ENCODE measurements at regions not wholly inside any gene's neighbourhood (a gene's known extent, or its start where the extent isn't known, plus 50 kb on each side); places are given as distances from the start of the nearest gene placed in this dataset.

DNA sequence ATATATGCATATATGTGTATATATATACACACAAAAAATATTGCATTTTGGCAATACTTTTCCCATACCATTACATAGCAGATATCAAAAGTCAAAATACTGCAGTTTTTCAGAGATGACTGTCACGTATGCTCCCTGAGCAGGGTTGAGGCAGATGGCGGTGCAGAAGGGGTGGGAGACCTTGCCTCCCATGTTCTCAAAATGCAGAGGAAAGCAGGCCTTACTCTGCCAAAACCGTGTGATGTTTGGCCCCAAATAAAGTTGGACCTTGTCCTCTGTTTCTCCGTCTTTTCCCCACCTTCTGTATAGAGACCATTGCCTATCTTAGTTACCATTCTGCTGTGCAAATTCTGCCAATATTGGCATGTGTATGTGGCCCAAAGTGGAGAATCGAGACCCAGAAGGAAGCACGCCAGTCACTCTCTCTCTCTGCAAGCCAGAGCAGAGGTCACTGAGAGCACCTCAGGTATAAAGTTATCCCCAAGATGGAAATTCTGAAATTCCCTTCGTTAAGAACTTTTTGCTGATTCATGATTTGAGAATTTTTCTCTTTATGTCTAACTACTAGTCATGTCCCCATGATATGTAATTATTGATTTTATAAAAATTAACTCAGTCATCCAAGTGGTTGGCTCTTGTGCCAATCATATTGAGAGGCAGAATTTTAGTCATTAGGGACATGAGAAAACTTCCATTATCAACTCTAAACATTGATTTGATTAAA, 898.8 kb downstream of the EPHA4 start:
- no peak for DNase-seq

DNA sequence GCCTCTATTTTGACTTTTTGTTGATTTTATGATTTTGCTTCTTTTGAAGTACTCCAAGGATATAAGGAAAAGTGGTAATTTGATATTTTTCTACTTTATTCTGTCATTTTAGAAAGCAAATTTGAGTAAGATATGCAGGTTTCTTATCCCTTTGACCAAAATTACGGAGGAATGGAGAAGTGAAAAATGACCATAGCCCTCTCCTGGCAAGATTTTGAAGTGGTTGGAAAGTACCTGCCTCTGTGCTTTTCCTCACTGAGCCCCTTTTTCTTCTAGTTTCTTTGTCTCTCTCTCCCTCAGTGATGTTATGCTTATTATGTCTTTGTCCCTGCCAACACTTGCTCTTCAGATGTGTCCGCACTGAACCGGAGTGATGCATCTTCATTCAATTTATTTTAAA, 898.1 kb downstream of the EPHA4 start:
- no peak for DNase-seq

DNA sequence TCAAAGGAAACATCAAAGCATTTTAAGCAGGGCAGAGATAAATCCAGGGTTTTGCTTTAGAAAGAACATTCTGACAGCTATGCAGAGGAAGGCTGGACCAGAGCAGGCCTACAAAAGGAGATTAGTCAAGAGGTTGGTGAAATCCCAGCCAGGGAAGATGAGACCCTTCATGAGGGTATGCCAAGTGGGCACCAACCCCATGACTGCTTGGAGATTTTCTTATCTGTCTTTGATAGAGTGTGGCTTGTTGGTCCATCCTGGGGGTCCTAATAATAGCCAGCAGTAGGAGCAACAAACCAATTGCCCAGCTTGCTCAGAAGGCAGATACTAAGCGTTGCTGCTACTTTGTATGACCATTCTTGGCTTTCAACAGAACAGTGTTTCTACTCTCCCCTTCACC, 895.4 kb downstream of the EPHA4 start:
- DNase-seq: no peak

DNA sequence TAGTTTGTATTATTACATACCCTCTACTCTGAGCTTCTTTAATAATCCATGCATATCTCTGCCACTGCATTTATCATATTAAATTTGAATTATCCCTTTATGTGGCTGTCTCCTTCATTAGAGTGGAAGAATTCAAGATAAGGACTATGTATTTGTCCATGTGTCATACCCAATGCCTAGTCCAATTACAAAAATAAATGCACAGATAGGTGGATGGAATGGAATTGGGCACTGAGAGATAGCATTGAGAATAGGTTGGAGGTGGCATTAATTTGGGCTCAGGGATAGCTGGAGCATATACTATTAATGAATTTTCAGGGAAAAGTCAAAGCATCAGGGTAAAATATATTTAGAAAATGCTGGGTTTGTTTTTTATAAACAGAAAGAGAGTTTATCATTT, 893.2 kb downstream of the EPHA4 start:
- DNase-seq: no peak

DNA sequence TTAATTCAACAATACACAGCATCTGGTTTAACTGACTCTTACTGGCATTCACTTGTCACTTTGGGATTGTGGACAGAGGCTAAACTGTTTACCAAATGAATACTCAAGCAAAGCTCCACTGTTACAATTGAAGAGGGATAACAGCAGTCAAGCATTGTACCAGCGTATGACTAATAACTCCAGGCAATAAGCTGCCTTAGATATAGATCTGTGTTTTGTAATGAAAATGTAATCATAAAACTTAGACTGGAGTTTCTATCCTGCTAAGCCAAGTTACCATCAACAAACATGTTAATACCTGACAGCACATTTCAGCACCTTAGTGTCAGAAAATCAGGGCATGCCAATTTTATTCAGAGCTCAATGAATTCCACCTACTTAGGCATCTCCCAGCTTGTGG, 889.5 kb downstream of the EPHA4 start:
- no peak for DNase-seq

DNA sequence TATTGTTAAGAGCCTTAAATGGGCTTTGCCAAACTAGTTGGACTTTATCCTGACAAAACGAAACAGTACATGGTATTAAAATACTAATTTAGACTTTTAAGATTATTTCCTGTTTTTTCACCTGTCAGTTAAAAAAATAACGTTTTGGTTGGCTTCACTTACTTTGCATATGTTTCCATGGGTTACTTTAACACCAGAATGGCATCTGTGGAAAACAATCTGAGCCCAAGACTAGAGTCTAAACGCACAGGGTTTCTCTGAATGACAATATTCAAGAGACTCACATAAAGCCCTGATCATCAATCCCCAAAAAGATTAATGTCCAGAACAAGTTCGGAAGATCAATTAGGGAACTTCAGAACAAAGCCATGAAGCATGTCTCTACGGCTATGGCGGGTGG, 888.0 kb downstream of the EPHA4 start:
- DNase-seq: no peak

DNA sequence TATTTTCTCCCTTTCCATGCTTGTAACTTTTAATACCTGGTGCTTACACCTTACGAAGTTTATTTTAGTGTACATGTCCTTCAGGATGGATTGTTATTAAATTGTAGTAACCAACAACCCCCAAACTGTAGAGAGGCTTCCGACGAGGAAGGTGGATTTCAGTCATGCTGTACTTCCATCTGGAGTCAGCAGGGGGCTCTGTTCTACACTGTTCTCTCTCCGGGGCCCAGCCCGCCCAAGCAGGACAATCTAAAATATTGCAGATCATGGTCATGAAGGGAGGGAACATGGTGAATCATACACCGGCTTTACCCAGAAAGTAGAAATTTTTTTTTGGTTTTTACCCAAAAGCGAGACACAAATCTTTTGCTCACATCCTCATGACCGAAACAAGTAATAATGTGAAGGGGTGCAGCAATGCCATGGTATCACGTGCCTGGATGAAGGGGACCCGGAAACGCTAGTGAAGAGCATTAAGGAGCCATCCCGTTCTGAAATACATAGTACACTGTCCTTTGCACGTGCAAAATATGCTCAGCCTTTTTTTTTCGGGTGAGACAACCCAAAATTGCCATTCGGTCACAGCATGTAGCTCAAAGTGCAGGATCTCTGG, 884.8 kb downstream of the EPHA4 start:
- DNase-seq: peak; percentile 70

DNA sequence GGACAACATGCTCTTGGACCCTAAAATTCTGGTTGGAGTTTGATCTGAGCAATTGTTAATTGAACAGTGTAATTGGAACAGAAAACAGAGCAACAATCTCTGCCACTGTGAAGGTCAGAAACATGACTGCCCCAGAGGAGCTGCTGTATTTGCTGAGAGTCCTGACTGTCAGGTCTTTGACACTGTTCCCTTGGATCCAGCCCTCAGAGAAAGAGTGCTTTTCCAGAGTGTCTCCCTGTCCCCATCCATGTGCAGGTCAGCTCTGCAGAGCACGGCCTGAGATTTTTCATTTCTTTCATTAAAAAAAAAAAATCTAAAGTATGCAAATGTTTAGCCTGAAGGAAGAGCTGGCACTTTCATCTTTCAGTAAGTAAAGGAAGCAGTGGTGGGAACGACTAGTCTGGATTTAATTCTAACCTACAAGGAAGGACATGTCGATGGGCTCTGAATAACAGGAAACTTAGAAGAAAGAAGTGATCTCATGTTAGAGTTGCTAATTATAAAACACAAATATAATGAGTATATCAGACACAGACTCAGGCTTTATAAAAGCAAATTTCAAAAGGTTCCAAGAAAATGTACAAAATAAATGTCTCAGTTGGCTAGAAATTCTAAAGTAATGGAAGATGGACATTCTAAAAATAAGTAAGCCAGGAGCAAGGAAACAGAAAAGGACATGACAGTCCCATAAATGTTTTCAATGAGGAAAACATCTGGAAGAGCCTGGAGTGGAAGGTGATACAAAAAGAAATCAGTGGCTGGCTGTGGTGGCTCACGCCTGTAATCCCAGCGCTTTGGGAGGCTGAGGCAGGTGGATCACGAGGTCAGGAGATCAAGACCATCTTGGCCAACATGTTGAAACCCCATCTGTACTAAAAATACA, 876.5 kb downstream of the EPHA4 start:
- no peak for DNase-seq

DNA sequence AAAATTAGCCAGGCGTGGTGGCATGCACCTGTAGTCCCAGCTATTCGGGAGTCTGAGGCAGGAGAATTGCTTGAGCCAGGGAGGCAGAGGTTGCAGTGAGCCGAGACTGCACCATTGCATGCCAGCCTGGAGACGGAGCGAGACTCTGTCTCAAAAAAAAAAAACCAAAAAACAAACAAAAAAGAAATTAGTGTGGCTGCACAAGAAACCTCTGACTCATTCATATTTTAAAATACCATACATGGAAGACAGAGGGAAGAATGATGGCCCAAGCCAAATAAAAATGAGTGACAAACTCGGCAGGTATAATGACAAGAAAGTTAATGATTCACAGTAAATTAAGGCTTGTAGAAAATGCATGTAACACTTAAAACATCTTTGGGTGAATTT, 875.8 kb downstream of the EPHA4 start:
- DNase-seq: no peak

DNA sequence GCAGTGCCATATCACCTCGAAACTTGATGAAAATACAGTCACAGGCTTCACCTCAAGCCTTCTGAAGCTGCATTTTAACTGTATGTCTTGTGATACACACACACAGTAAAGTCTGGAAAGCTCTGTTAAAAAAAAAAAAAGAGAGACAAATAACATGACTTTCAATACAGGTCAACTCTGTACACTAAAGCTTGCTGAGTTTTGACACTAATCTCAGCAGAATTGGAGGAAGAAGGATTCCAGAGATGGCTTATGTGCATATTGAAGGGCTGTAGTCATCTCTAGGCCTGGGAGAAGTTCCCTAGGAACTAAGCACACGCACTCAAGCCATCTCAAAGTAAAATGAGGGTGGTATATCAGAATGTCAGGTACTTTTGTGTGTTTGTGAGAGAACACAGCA, 875.1 kb downstream of the EPHA4 start:
- DNase-seq: no peak

DNA sequence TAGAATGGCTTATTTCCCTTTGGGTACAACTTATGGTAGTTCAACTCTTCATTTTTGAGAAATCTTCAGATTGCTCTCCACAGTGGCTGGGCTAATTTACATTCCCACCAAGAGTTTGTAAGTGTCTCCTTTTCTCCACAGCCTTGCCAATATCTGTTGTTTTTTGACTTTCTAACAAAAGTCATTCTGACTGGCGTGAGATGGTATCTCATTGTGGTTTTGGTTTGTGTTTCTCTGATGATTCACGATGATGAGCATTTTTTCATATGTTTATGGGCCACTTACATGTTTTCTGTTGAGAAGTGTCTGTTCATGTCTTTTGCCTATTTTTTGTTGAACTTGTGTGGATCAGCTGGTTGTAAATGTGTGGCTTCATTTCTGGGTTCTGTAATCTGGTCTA, 871.0 kb downstream of the EPHA4 start:
- DNase-seq: no peak

DNA sequence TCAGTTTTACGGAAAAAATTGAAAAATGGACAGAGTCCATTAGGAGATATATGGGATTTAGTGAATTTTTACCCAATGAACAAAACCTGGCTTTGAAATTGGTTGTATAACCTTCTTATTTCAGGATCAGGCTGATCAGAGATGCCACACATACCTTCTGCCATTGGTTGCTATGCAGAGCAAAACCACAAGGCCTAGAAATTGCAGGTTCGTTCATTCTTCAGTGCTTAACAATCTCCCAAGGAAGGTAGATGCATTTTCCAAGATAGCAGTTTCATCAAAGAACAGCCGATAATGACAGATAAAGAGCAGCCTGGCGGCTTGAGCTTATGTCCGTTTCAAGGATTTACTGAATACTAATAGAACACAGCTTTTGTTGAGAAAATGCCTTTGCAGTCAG, 868.8 kb downstream of the EPHA4 start:
- no peak for DNase-seq

DNA sequence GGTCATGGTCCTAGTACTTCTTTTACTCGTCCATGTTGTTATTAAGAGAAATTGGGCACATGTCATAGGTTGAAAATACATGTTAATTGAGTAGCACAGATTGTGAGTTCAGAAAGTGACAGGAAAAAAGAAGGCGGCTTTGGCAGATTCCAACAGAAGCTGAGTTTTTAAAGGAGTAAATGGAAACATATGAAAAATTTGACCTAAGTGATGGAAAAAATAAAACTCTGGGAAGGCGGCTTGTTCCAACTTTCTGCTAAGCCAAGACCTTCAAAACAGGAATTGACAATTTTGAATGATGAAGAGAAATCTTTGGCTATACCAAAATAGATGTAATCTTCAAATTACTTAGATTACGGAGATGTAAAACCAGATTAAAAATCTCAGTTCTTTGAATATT, 868.0 kb downstream of the EPHA4 start:
- no peak for DNase-seq

DNA sequence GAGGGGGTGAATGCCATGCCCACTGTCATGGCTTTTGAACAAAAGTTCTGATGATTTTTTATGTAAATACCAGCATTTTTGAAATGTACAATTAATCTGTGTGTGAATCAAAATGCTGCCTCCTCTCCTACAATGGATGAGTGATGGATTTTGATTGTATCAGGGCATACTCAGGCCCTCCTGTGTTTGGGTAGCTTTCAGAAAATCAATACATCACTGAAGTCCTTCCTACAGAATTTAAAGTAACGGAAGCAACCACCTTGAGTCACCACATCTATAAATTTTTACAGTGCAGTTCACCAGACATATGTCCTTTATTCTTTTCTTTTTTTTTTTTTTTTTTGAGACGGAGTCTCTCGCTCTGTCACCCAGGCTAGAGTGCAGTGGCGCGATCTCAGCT, 867.3 kb downstream of the EPHA4 start:
- no peak for DNase-seq

DNA sequence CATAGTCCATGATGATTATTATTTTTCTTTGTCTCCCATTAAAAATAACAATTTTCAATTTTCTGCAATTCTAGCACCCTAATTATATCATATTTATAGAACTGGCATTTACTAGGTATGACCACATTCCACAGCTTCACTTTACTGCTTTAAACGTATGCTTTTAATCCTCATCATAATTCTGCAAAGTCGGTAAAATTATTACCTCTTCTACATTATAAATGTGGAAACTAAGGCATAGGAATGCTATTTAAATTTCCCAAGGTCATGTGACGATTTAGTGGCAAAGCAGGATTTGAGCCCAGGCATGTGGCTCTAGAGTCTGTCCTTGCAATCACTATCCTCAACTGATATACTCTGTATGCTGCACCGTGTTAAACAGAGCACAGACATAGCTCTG, 866.4 kb downstream of the EPHA4 start:
- no peak for DNase-seq

DNA sequence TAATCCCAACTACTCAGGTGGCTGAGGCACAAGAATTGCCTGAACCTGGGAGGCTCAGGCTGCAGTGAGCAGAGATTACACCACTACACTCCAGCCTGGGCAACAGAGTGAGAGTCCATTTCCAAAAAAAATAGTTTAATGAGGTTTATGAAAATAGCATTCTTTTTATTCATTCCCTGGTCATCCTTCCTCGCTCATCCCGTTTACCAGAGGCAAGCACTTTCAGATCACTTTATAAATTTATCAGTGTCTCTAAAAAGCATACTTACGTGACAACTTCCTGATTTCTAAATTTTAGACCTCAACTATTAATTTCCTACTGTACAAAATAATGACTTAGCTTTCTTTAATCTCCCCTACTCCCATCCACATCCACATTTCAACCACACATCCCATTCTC, 864.8 kb downstream of the EPHA4 start:
- no peak for DNase-seq

DNA sequence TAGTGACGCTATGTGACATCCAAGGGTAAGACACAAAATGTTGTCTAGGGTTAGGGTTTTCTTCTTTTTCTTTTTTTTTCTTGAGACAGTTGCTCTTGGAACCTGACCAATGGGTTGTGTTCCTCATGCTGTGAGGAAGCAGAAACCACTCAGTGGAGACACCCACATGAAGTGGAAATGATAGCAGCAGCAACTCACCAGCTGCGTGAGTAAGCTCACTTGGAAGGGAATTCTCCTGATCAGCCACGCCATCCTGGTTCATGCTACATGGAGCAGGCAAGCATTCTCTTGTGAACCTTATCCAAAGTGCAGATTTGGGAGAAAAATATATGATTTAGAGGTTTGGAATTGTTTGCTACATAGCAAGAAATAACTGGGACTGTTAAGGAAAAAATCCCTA, 863.7 kb downstream of the EPHA4 start:
- no peak for DNase-seq

DNA sequence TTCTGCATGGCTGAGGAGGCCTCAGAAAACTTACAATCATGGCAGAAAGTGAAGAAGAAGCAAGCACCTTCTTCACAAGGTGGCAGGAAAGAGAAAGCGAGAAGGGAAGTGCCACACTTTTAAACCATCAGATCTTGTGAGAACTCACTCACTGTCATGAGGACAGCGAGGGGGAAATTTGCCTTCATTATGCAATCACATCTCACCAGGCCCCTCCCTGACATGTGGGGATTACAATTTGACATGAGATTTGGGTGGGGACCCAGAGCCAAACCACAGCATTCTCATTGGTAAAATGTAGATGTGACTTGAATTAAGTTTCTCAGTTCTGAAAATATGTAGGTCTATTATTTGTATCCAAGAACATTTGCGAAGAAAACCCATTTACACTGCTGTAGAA, 854.8 kb downstream of the EPHA4 start:
- DNase-seq: no peak

DNA sequence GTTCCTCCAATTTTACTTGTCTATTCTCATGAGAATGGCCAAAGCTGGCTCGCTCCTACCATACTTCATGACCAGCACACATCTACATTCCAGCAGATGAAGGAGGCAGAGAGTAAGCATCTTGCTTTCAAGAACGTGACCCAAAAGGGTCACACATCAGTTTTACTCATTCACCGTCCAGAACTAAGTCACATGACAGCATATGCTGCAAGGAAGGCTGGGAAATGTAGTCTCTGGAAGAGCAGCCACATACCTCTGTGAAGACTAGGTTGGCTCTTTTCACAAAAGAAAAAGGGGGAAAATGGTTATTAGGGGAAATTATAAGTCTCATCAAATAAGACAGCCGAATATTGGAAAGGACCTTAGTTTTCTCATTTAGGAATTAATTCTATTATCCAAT, 835.3 kb downstream of the EPHA4 start:
- DNase-seq: no peak

DNA sequence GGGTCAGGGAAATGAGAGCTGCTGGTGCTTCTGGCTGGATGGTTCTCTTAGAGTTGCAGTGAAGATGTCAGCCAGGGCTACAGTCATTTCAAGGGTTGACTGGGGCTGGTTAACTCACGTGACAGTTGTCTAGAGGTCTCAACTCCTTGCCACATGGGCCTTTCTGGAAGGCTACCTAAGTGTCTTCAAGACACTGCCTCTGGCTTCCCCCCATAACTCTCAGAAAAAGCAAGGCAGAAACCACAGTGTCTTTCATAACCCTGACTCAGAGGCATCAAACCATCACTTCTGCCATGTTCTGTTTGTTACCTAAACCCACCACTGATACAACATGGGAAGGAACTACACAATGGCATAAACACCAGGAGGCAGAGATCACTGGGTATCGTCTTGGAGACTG, 828.9 kb downstream of the EPHA4 start:
- DNase-seq: no peak

DNA sequence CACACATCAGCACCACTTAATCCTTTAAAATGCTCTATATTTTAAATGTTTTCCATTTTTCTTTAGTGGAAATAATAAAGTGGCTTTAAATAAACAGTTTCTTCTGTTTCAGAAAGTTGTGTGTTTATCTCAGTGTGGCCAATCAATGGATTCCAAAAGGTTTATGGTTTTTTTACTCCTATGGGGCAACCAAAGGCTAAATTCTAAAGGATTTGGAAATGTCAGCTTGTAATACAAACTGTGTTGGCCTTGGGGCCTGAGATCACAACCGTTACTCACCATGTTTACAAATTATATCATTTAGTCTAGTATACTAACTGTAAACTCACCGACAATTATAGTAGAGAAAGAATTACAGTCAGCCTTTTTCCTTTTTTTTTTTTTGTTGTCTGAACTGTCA, 827.2 kb downstream of the EPHA4 start:
- no peak for DNase-seq

DNA sequence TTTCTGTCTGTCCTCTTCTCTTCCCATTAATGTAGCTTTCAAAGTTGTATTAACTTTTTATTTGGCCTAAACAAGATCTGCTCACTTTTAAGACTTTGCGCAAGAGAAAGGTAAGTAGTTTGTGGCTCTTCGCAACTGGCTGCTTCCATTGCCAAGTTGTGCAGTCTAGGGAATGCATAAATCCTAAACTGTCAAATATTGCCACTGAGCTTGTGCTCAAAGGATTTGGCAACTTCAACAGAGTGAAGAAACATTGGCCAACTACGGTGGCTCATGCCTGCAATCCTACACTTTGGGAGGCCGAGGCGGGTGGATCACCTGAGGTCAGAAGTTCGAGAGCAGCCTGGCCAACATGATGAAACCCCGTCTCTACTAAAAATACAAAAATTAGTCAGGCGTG, 826.4 kb downstream of the EPHA4 start:
- DNase-seq: no peak

DNA sequence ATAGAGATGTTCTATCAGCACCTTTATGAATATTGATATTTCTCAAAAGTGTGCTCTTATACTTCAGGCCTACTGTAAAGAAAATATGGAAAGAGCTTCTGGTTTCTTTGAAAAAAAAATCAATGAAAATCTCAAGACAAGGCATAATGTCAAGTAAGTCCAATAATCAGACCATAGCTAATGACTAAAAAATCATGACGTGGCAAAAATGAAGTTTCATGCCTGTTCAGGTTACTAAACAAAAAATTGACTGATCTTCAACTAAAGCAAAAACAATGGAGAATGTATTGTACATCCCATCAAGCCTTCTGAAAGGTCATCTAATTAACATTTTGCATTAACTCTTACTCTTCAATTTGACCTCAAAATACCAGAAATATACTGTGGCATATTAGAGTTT, 824.4 kb downstream of the EPHA4 start:
- DNase-seq: no peak

DNA sequence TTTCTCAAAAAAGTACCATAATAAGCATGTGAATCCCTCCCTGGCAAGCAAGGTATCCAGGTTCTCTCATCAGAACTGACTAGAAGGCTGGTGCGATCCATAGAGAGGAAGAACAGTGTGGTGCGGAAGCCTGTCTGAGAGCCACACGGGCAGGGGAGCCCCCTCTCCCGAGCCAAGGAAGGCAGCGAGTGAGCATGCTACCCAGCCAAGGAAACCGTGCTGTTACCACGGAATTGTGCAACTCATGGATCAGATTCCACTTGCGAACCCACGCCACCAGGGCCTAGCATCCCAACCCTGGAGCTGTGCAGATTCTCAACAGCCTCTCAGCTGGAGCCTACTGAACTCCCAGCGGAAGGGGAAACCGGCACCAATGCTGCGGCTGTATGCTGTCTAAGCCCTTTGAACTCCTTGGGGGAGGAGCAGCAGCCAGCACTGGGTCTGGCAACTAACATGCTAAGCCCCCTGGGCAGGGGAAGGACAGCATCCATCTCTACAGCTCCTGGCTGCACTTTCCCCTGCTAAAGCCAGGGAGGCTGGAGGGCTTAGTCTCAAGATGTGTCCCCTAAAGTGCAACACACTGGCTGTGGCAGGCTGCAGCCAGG, 823.1 kb downstream of the EPHA4 start:
- DNase-seq: no peak
